ENCODE measurements at regions not wholly inside any gene's neighbourhood (a gene's known extent, or its start where the extent isn't known, plus 50 kb on each side); places are given as distances from the start of the nearest gene placed in this dataset.

- TF ChIP-seq CEBPB (IDR thresholded peaks at IDR 0.05), result no peak
- TF ChIP-seq NFIC (IDR thresholded peaks at IDR 0.05), result no peak
- no peak for TF ChIP-seq ZBTB7A (IDR thresholded peaks at IDR 0.05; ENCODE audit: low read depth)
- TF ChIP-seq EP300 (IDR thresholded peaks at IDR 0.05; ENCODE audit: borderline replicate concordance), result no peak
Measured at GRCh38 chr5:107303171-107303968, 367.4 kb downstream of the EFNA5 start.
